ENCODE measurements at regions not wholly inside any gene's neighbourhood (a gene's known extent, or its start where the extent isn't known, plus 50 kb on each side); places are given as distances from the start of the nearest gene placed in this dataset.

GRCh38 chr3:28103861-28104260 is 137.6 kb upstream of the CMC1 start:
- TF ChIP-seq CTCF (IDR thresholded peaks at IDR 0.05; ENCODE audit: poor library complexity, severe bottlenecking) = no peak
- no peak for TF ChIP-seq EZH2 (IDR thresholded peaks at IDR 0.05; ENCODE audit: borderline replicate concordance, insufficient read depth, low read length, poor library complexity, severe bottlenecking)
- TF ChIP-seq MXI1 (conservative IDR thresholded peaks at IDR 0.05; ENCODE audit: poor library complexity, severe bottlenecking) = no peak
- TF ChIP-seq POLR2AphosphoS5 (IDR thresholded peaks at IDR 0.05) = no peak
